GM18505 (cell line): ENCODE measurements at regions not wholly inside any gene's neighbourhood (a gene's known extent, or its start where the extent isn't known, plus 50 kb on each side); places are given as distances from the start of the nearest gene placed in this dataset.

ENCODE experiments used
- ATAC-seq: cut with Tn5 transposase; IDR thresholded peaks from one replicate; pipeline ENCODE4 v1.9.1; 2021; ENCODE audit not compliant: unreplicated experiment
- POLR2A ChIP-seq: IDR thresholded peaks from 4 replicates; pipeline ENCODE4 v1.6.1; 2011; ENCODE audit warnings: borderline replicate concordance; ENCODE audit not compliant: insufficient read depth, insufficient read length; ENCODE audit errors: extremely low read depth

- no peak for TF ChIP-seq POLR2A
- no peak for ATAC-seq
Measured at GRCh38 chr2:105590780-105591660, 153.7 kb upstream of the NCK2 start.

GRCh38 chr2:105588581-105588980 is 156.1 kb upstream of the NCK2 start:
- no peak for TF ChIP-seq POLR2A
- no peak for ATAC-seq

DNA sequence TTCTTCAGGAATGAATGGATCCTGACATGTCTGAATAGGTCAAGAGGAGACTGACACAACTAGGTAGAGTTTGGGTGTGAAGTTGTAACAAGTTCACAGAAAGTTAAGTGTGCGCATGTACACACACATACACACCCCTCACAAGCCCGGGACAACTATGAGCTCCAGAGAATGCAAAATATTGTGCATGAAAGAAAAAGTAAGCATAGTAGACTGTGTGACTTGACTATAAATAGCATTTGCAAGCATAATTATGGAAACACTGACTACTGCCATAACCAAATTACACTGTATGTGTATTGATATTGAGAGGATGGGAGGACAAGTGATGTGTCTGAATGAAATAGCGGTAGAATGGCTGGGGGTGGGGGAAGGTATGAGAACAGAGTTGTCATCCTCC is 157.1 kb upstream of the NCK2 start:
- TF ChIP-seq POLR2A = no peak
- ATAC-seq = no peak

GRCh38 chr2:105584435-105585010 is 160.2 kb upstream of the NCK2 start:
- no peak for TF ChIP-seq POLR2A
- ATAC-seq = no peak

GRCh38 chr2:105582952-105583660 is 161.6 kb upstream of the NCK2 start:
- no peak for TF ChIP-seq POLR2A
- no peak for ATAC-seq

GRCh38 chr2:105581555-105581944 is 163.2 kb upstream of the NCK2 start:
- no peak for ATAC-seq
- no peak for TF ChIP-seq POLR2A

GRCh38 chr2:105580870-105581554 is 163.7 kb upstream of the NCK2 start:
- ATAC-seq = no peak
- no peak for TF ChIP-seq POLR2A

GRCh38 chr2:105580216-105580615 is 164.5 kb upstream of the NCK2 start:
- no peak for TF ChIP-seq POLR2A
- no peak for ATAC-seq

DNA sequence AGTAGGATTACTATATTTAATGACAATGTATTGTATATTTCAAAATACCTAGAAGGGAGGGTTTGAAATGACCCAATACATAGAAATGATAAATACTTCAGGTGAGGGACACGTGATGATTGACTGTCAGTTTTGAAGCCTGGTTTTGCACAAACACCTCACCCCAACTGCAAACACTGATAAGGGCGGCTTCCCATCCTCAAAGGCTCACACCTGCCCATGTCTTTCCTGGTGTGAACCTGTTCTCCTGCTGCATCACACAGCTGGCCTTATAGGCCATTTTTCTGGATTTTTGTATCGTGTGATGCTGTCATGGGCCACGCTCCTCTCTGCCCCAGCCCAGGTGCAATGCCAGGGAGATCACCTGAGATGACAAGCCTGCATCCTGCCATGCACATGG is 166.5 kb upstream of the NCK2 start:
- ATAC-seq = no peak
- TF ChIP-seq POLR2A = no peak

- TF ChIP-seq POLR2A = no peak
- ATAC-seq = no peak
Measured at GRCh38 chr2:105577762-105578161, 166.9 kb upstream of the NCK2 start.

DNA sequence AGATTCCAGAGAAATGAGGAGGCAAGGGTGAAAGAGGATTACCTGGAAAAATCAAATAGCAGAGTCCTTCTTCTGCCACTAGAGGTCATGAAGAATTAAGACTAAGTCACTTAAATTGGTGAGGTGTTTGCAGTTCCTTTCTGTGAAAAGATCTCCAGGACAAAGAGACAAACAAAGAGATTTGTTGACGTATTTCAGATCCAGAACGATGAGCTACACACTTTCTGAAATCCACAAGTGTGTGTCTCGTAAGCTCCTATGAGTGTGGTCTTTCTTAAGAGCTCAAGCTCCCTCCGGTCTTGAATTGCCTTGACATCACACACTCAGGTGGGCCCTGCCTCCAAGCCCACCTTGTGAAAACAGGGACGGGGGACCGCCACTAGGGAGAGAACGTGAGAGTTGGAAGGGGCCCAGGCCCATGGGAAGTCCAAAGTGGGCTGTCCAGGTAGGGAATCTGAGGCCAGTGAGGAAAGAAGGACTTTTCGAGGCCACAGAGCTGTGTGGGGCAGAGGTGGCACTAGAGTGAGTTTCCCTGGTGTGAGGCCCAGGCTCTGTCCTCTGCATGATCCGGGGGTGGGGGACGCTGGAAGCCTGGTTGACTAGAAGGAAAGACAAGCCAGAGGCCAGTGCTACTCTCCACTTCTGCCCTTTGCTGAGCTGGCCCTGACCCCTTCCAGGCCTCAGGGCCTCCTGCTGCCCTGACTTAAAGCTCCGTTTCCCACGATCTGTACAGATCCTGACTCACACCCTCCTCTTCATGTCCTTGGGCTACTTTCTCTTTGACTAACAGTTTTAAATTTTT is 168.1 kb upstream of the NCK2 start:
- no peak for TF ChIP-seq POLR2A
- ATAC-seq = no peak

DNA sequence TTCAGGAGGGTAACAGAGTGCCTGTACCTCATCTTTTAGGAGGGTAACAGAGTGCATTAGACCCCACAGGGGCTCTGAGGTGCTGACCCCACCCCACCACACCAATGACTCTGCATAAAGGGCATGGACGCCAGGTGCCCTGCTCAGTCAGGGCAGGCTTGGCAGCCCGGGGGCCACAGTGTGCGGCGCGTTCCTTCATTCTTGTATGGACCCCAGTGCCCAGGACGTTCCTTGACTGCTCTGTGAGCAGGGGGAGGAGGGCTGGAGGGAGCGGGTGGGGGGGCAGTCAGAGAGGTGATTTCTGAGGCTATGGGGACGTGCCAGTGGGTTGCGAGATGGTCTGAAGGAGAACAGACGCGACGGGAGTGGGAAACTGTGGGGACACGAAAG is 168.7 kb upstream of the NCK2 start:
- no peak for TF ChIP-seq POLR2A
- ATAC-seq = no peak
